ENCODE measurements at regions not wholly inside any gene's neighbourhood (a gene's known extent, or its start where the extent isn't known, plus 50 kb on each side); places are given as distances from the start of the nearest gene placed in this dataset.

DNA sequence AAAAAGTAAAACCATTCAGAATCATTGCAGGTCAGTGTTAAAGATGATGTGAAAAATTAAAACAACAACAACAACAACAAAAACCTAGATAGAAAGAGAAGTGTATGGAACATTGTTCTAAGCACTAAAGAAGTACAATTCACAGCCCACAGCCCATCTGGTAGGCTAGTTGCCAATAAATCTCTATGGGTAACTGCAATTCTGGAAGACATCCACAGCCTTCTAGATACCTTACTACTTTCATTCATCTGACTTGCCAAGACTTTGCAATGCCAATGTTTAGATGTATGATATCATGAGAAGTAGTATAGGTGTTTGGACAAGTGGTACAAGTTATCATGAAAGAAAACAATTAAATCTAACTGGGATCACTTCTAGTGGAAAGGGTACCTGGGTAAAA, 198.6 kb downstream of the VGLL3 start:
- no peak for TF ChIP-seq POLR2A (IDR thresholded peaks at IDR 0.05)
- TF ChIP-seq, protein P1, sequence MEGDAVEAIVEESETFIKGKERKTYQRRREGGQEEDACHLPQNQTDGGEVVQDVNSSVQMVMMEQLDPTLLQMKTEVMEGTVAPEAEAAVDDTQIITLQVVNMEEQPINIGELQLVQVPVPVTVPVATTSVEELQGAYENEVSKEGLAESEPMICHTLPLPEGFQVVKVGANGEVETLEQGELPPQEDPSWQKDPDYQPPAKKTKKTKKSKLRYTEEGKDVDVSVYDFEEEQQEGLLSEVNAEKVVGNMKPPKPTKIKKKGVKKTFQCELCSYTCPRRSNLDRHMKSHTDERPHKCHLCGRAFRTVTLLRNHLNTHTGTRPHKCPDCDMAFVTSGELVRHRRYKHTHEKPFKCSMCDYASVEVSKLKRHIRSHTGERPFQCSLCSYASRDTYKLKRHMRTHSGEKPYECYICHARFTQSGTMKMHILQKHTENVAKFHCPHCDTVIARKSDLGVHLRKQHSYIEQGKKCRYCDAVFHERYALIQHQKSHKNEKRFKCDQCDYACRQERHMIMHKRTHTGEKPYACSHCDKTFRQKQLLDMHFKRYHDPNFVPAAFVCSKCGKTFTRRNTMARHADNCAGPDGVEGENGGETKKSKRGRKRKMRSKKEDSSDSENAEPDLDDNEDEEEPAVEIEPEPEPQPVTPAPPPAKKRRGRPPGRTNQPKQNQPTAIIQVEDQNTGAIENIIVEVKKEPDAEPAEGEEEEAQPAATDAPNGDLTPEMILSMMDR (IDR thresholded peaks at IDR 0.05): no peak
- H3K4me3 ChIP-seq (ENCODE audit: low read depth, poor library complexity, severe bottlenecking): no peak overlapping the region
- no peak for DNase-seq (ENCODE audit: low spot score in 2 of 2)
- intact Hi-C loops (cut with DNase I; ENCODE audit: low total_unique reads): no loop called here

GRCh38 chr3:86790884-86791549, 199.9 kb downstream of the VGLL3 start:
- no peak overlapping the region for H3K4me3 ChIP-seq (ENCODE audit: low read depth, poor library complexity, severe bottlenecking)
- 92 to 97% methylated on average over 4 of the region's 4 CpGs for WGBS, 2 donors
- intact Hi-C loops (cut with DNase I; ENCODE audit: low total_unique reads): no loop called here
- TF ChIP-seq, protein P1 (IDR thresholded peaks at IDR 0.05): no peak
- no peak for TF ChIP-seq POLR2A (IDR thresholded peaks at IDR 0.05)
- DNase-seq (ENCODE audit: low spot score in 2 of 2): no peak

GRCh38 chr3:86788371-86788770, 202.6 kb downstream of the VGLL3 start:
- no peak overlapping the region for H3K4me3 ChIP-seq (ENCODE audit: low read depth, poor library complexity, severe bottlenecking)
- TF ChIP-seq POLR2A (IDR thresholded peaks at IDR 0.05): no peak
- TF ChIP-seq, protein P1 (IDR thresholded peaks at IDR 0.05): no peak
- intact Hi-C loops (cut with DNase I; ENCODE audit: low total_unique reads): no loop called here
- DNase-seq (ENCODE audit: low spot score in 2 of 2): no peak
- 87 to 92% methylated on average over 2 of the region's 2 CpGs for WGBS, 2 donors

- 68 to 72% methylated on average over 2 of the region's 2 CpGs for WGBS, 2 donors
- TF ChIP-seq, protein P1 (IDR thresholded peaks at IDR 0.05): no peak
- no peak for TF ChIP-seq POLR2A (IDR thresholded peaks at IDR 0.05)
- intact Hi-C loops (cut with DNase I; ENCODE audit: low total_unique reads): no loop called here
- no peak for DNase-seq (ENCODE audit: low spot score in 2 of 2)
- no peak overlapping the region for H3K4me3 ChIP-seq (ENCODE audit: low read depth, poor library complexity, severe bottlenecking)
Measured at GRCh38 chr3:86787091-86787490, 203.9 kb downstream of the VGLL3 start.

DNA sequence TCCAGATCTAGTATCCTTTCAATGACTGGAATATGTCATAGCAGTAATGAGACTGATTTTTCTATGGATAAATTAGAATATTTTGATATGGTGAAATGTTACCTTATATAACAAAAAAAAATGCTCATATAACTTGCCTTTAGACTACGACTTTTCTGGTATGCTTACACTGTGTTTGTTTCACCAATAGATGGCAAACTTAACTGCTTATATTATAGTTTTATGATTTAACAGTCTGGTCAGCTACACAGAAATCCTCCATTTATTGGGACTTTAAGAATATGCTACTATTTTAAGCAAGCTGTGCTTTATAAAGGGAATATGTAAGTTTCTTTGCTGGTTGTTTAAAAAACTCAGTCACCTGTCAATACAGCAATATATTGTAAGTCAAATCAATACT, 205.6 kb downstream of the VGLL3 start:
- intact Hi-C loops (cut with DNase I; ENCODE audit: low total_unique reads): no loop called here
- DNase-seq (ENCODE audit: low spot score in 2 of 2): no peak

More for the DNA sequence above, 205.6 kb downstream of the VGLL3 start:
- 19 to 22% methylated on average over 1 of the region's 1 CpG for WGBS, 2 donors
- TF ChIP-seq, protein P1 (IDR thresholded peaks at IDR 0.05): no peak
- no peak for TF ChIP-seq POLR2A (IDR thresholded peaks at IDR 0.05)
- H3K4me3 ChIP-seq (ENCODE audit: low read depth, poor library complexity, severe bottlenecking): no peak overlapping the region

Measured in lower leg skin (tissue), 4 donors.